ENCODE measurements at regions not wholly inside any gene's neighbourhood (a gene's known extent, or its start where the extent isn't known, plus 50 kb on each side); places are given as distances from the start of the nearest gene placed in this dataset.
A peak's percentile ranks its signal among the peaks of the same experiment; 100 is the strongest.
"Not testable (repeated sequence)": the region's sequence is repeated elsewhere in the genome, so short reads cannot be mapped to it uniquely, and the experiment has no call there.

DNA sequence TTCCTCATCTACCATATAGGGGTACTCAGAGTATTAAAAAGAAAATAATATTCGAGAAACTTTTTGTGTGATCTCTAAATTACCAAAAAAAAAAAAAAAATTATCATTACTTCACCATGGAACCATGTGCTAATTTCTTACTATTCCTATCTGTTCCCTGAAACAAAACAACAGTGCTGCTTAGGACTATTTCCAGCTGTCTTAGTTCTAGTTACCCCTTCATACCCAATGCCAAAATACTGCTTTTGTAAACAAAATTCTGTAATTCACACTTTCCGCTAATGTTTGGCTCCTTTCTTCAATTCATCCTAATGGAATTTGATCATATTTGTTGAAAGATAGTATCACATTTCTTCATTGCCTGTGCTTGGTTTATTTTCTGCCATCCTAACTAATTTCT, 470.2 kb downstream of the BTG1 start:
- DNase-seq (ENCODE audit: low read depth in 3 of 3) = no peak

DNA sequence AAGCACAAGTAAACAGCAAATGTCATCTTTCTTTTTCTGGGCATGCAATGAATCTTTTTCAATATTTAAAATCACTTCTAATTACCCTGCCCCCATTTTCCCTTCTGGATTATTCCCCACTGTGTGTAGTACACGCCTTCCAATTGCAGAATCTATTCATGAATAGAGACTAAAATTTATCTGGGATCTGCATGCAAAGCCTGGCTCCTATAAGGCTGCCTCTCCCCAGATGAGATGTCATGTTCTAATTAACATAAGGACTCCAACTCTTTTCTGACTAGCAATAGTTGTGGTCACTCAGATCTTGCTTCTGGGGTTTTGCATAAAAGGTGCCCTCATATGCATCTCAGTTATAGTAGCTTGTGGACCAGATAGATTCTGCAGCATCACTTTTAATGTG, 473.5 kb downstream of the BTG1 start:
- DNase-seq (ENCODE audit: low read depth in 3 of 3) = no peak

DNA sequence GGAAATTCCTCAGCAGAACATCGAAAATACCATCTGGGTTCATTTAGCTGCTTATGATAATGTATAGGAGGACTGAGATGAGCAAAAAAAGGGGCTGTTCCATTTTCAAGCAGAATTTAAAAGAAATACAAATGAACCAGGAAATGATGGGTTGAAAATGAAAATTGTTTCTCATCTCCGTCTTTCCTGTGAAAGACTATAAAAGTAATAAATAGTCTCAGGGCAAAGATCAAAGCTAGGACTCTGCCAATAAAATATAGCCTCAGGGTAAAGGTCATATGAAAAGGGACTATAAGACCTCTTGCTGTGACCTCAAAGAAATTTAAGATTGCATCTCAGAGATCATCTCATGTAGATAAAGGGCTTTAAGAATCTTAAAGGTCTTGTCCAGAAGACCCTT, 478.0 kb downstream of the BTG1 start:
- DNase-seq (ENCODE audit: low read depth in 3 of 3) = no peak

DNA sequence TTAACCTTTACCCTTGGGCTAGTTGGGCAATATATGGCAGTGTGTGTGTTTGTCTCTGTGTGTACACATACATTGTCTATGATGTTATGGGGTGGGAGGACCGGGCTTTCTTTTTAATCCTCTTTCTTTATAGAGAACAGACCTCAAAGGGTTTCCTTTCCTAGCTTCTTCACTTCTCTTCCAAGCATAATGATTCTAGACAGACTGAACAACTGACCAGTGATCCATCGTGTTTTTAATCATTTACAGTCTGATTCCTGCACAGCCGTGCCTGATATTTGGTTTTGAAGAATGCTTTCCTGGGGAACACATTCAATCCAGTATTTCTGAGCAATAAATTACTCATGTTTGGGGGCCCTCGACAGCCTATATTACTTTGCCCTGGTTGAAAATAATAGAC, 481.1 kb upstream of the DCN start:
- no peak for DNase-seq (ENCODE audit: low read depth in 3 of 3)

DNA sequence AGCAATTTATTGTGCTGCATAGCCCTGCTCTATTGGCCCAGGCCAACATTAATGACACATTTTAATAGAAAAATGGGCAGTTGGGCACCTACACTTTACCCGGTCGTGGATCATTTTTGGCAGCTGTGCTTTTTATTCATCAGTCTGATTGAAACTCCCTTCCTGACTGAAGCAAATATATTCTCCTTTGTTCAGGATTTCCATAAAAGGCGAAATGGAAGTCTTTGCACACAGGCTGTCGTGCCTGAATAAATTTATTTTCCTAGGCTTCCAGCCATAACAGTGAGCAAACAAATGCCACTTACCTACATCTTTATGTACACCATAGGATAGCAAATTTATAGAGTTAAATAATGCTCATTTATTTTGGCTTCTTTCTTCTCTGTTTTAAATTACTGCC, 480.7 kb upstream of the DCN start:
- DNase-seq (ENCODE audit: low read depth in 3 of 3) = no peak

- no peak for DNase-seq (ENCODE audit: low read depth in 3 of 3)
These were observed 479.4 kb upstream of the DCN start for GRCh38 chr12:91662021-91662420.

- DNase-seq (ENCODE audit: low read depth in 3 of 3) = no peak
These were observed 474.4 kb upstream of the DCN start for GRCh38 chr12:91657032-91657431.

DNA sequence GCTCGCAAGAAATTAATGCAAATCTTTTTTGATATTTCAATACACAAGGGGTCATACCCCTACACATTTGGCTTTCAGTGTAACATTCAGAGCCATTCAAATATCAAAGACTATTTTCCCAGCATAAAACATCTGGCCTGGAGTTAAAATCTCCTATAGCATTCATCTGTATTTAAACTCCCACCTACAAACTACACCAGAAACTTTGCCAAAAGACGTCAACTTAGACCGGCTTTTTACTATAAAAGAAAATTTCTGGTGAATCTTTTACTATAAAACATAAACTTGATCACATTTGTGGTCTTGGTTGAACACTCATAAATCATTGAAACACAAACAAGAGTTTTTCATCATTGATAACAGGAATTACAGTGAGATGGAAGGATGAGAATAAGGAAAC, 473.3 kb upstream of the DCN start:
- DNase-seq (ENCODE audit: low read depth in 3 of 3) = no peak

GRCh38 chr12:91654087-91654486, 471.5 kb upstream of the DCN start:
- no peak for DNase-seq (ENCODE audit: low read depth in 3 of 3)

- DNase-seq (ENCODE audit: low read depth in 3 of 3) = no peak
These were observed 469.1 kb upstream of the DCN start for GRCh38 chr12:91651728-91652127.

DNA sequence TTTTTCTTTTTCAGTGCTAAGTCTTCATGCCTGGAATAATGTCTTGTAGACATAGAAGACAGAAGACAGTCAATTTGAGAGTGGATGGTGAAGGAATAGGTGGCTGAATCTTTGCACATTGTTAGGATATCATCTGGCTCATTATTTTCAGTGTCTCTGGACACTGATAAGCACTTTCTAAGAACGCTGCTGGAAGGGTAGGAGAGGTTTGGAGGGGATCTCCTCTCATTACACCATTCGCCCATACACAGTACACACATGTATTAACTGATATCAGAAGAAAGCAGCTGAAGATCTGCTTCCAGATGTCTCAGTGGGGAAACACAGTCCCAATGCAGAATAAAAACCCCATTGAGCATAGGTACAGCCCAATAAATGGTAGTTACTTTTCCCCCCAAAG, 461.1 kb upstream of the DCN start:
- DNase-seq (ENCODE audit: low read depth in 3 of 3) = no peak

GRCh38 chr12:91640021-91640420, 457.4 kb upstream of the DCN start:
- no peak for DNase-seq (ENCODE audit: low read depth in 3 of 3)

DNA sequence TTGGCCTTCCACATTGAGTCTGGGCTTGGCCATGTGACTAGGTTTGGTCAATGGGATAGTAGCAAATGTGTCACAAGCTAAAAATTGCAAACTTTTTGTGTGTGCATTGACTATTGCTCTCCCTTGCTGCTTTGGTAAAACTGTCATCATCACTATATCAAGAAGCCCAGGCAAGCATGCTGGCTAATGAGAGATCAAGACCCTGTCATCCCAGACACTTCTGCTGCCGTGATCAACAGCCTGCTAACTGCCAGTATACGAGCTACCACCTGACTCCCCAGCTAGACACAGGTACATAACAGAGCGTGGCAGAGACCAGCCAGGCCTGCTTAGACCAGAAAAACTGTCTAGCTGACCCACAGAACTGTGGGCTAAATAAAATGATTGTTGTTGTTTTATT, 456.7 kb upstream of the DCN start:
- DNase-seq (ENCODE audit: low read depth in 3 of 3) = no peak

- DNase-seq (ENCODE audit: low read depth in 3 of 3) = no peak
These were observed 455.4 kb upstream of the DCN start for GRCh38 chr12:91637789-91638624.

GRCh38 chr12:91636721-91637120, 454.1 kb upstream of the DCN start:
- DNase-seq (ENCODE audit: low read depth in 3 of 3) = no peak

DNA sequence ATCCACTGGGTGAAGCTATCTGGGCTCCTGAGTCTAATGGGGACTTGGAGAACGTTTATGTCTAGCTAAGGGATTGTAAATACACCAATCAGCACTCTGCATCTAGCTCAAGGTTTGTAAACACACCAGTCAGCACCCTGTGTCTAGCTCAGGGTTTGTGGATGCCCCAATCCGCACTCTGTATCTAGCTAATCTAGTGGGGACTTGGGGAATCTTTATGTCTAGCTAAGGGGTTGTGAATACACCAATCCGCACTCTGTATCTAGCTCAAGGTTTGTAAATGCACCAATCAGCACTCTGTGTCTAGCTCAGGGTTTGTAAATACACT, 451.7 kb upstream of the DCN start:
- not testable (repeated sequence) for DNase-seq (ENCODE audit: low read depth in 3 of 3)

DNA sequence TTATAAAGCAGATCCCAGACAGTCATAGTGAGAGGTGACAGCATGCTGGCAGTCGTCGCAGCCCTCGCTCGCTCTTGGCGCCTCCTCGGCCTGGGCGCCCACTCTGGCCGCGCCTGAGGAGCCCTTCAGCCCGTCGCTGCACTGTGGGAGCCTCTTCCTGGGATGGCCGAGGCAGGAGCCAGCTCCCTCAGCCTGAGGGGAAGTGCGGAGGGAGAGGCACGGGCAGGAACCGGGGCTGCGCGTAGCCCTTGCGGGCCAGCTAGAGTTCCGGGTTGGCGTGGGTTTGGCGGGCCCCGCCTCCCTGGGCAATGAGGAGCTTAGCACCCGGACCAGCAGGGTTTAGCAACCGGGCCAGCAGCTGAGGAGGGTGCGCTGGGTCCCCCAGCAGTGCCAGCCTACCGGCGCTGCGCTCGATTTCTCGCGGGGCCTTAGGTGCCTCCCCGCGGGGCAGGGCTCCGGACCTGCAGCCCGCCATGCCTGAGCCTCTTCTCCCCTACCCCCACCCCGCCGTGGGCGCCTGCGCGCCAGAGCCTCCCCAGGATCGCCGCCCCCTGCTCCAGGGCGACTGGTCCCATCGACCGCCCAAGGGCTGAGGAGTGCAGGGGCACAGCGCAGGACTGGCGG, 451.2 kb upstream of the DCN start:
- peak in 1 of 3 donors; percentile 18 for DNase-seq (ENCODE audit: low read depth in 3 of 3)

- DNase-seq (ENCODE audit: low read depth in 3 of 3) = no peak
These were observed 450.6 kb upstream of the DCN start for GRCh38 chr12:91633206-91633605.

- no peak for DNase-seq (ENCODE audit: low read depth in 3 of 3)
These were observed 449.6 kb upstream of the DCN start for GRCh38 chr12:91632042-91632786.

DNA sequence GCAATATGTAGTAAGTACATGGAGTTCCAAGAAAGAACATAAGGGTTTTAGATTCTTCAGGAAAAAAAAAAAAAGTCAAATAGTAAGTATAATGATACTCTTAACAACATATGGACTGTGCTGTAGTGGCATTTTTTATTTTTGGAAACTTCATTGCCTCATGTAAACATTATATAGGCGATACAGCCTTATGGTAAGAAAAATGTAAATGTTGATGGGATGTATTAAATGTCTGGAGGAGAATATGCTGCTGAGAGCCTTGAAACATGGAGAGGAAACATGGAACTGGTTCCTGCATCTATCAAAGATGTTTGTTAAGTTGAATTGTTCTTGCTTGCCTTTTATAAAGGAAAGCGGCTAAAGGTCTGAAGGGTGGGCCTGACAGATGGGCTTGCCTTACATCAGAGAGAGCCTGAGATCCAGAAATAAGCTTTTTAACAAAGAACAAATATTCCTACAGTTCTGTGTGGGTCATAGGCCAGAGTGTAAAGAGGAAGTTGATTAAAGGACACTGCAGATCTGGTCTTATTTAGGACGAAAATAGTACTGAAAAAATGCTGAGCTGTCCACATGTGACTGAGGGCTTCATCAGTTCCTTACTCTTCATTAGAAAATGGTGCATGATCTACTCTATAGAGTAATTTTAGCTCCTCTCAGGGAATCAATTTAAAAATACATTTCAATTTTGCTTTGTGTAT, 448.1 kb upstream of the DCN start:
- no peak for DNase-seq (ENCODE audit: low read depth in 3 of 3)

- DNase-seq (ENCODE audit: low read depth in 3 of 3) = no peak
These were observed 447.5 kb upstream of the DCN start for GRCh38 chr12:91630083-91630482.

DNA sequence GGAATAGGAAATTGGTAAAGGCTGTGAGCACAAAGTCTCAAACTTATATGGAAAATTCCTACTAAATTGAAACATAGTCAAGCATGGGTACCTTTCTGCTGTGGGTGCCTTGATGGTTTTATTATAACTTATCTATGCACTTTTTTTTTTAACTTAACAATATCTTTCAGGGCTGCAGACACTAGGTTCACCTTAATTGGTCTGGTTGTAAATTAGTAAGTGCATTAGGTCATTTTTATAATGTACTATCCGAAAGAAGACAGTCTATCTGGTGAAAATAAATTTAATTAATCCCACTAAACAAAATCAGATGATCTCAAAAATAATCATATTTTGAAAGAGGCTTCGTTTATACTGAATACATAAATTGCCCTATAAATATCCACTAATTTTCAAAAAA, 446.8 kb upstream of the DCN start:
- DNase-seq (ENCODE audit: low read depth in 3 of 3) = no peak
